GM19193 (cell line): ENCODE measurements at regions not wholly inside any gene's neighbourhood (a gene's known extent, or its start where the extent isn't known, plus 50 kb on each side); places are given as distances from the start of the nearest gene placed in this dataset.

Experiments used
- POLR2A ChIP-seq: IDR thresholded peaks from 4 replicates; pipeline ENCODE4 v1.6.1; 2011; ENCODE audit not compliant: insufficient read depth, insufficient read length; ENCODE audit errors: extremely low read depth

DNA sequence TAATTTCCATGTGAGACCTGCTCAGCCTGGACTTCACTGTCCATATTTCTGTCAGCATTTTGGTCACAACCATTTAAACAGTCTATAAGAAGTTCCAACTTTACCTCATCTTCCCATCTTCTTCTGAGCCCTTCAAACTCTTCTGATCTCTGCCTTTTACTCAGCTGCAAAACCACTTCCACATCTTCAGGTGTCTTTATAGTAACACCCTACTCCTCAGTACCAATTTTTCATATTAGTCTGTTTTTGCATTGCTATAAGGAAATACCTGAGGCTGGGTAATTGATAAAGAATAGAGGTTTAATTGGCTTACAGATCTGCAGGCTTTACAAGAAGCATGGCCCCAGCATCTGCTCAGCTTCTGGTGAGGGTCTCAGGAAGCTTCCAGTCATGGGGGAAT, 1648.9 kb upstream of the SLC10A2 start:
- no peak for TF ChIP-seq POLR2A

DNA sequence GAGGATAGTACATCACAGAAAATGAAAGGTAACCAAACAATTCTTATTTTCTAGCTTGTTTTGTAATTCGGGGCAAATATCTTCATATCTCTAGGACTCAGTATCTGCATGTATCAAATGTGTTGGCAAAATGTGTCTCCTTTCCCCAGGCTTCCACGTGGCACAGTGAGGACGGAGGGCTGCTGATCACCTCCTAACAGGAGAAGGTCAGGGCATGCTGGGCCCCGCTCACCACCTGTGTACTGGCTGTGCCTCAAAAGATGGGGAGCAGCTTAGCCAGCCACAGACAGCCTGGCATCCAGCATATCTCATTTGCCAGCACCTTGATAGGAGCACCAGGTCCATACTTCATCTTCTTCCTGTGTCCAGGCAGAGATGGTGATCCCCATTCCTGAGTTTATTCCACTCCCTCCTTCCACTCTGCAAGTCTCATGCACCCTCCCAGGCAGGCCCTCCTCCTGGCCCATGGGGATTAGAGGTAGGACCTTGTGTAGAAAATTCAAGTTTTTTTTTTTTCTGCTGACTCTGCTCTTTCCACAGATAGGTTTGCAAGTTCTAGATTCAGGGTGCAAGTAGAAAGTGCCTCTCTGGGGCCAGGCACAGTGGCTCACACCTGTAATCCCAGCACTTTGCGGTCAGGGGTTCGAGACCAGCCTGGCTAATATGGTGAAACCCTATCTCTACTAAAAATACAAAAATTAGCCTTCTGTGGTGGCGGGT, 1639.0 kb upstream of the SLC10A2 start:
- no peak for TF ChIP-seq POLR2A

DNA sequence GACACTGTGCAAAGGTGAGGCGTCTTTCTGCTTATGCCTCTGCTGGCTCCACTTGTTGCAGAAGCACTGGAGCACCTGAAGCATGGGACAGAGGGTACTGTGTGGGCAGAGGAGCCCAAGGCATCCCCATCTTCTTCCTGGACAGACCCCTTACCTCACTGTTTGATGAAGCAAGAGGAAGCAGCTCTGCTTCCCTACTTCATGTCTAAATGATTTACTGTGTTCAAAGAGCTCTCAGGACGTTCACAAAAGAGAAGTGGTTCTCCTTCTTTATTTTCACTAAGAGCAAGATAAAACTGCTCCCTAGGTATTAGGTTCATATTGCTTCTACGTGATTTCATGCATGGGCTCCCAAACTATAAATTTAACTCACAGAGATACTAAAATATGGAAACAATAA, 1635.4 kb upstream of the SLC10A2 start:
- TF ChIP-seq POLR2A: no peak

- no peak for TF ChIP-seq POLR2A
These were observed 1628.2 kb upstream of the SLC10A2 start for GRCh38 chr13:104694397-104694796.

DNA sequence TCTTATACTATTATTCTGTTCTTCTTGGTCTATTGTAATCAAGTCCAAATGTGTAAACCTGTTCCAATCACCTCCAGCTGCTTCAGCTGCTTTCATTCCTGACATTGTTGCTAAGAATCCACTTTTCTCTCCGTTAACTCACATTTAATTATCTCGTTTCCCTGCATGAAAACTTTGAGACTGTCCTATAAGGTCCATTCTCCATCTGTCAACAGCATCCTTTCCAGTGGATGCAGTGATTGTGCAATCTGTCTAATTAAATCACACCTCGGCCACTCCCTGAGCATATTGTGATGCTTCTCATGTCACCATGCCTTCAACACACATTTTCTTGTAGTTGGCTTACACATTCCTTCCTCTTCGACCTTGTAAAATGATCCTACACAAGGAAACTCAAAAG, 1626.9 kb upstream of the SLC10A2 start:
- TF ChIP-seq POLR2A: no peak

- no peak for TF ChIP-seq POLR2A
These were observed 1625.7 kb upstream of the SLC10A2 start for GRCh38 chr13:104691767-104692467.

- TF ChIP-seq POLR2A: no peak
These were observed 1620.3 kb upstream of the SLC10A2 start for GRCh38 chr13:104686484-104686883.

- TF ChIP-seq POLR2A: no peak
These were observed 1617.6 kb upstream of the SLC10A2 start for GRCh38 chr13:104683789-104684188.

DNA sequence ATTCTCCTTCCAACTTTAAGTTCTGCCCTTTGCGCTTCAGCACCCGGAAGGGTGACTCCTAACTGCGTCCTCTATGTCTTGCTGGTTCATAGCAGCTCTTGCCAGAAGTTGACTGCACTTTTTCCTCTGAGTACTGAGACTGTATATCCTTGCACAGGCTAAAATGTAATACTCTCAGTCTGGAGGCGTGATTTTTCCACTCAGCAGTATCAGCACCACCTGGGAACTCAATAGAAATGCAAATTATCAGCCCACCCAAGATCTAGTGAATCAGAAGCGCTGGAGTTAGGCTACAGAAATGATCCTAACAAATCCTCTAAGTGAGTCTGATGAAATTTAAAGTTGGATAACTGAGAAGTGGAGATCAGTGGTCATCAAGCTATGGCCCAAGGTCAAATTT, 1611.9 kb upstream of the SLC10A2 start:
- TF ChIP-seq POLR2A: no peak

DNA sequence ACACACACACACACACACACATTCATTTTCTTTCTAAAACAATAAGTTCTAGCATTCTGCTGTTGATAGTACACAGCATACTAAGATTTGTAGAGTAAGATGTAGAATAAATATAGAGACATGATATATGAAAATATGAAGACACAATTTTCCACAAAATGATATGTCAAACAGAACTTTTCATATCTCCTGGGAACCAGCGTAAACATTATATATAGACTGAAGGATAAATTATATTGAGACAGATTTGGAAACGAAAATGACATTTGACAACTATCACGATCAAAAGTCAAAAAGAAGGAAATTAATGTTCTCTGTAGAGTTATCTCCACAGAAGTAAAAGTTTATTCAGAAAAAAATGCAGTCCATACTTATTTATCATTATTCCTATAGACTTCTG, 1605.7 kb upstream of the SLC10A2 start:
- TF ChIP-seq POLR2A: no peak

DNA sequence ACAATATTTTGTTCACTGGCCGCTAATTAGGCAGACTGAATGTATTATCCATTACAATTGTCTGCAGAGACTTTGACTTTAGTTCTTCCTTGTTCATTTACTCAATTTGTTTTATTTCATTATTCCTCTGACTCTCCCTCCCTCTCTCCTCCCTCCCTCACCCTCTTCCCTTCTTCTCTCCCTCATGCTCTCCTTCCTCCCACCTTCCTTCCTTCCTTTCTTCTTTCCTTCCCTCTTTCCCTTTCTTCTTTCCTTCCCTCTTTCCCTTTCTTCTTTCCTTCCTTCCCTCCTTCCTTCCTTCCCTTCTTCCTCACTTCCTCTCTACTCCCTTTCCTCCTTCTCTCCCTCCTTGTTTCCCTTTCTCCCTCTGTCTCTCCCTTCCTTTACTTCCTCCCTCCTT, 1591.0 kb upstream of the SLC10A2 start:
- no peak for TF ChIP-seq POLR2A

DNA sequence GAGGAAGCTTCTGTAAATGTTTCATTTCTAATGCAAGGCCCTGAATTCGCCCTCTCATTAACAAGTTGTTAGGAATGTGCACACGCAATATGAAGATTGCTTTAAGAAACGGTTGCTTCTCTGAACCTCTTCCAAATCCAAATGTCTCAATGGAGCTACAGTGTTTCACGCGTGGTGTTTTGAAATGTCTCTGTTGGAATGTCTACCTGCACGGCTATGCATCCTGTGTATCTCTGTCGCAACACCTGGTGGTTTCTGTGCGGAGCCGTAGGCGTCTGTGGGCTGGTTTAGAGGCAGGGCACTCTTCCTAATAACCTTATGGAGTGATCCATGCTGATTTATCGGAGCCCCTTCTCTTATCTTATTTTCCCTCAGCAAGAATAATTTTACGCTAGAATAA, 1584.2 kb upstream of the SLC10A2 start:
- TF ChIP-seq POLR2A: no peak

- no peak for TF ChIP-seq POLR2A
These were observed 1582.1 kb upstream of the SLC10A2 start for GRCh38 chr13:104648291-104648690.

DNA sequence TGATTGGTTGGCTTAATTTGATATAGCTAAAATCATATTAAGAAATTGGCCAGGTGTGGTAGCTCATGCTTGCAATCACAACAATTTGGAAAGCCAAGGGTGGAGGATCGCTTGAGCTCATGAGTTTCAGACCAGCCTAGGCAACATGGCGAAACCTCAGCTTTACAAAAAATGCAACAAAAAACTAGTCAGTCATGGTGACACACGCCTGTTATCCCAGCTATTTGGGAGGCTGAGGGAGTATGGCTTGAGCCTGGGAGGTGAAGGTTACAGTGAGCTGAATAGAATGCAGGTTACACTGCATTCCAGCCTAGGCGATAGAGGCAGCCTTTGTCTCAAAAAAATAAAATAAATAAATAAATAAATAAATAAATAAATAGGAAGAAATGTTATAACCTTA, 1579.6 kb upstream of the SLC10A2 start:
- no peak for TF ChIP-seq POLR2A

- no peak for TF ChIP-seq POLR2A
These were observed 1575.1 kb upstream of the SLC10A2 start for GRCh38 chr13:104641309-104641708.

GRCh38 chr13:104635879-104636278, 1569.7 kb upstream of the SLC10A2 start:
- no peak for TF ChIP-seq POLR2A
